ENCODE measurements at regions not wholly inside any gene's neighbourhood (a gene's known extent, or its start where the extent isn't known, plus 50 kb on each side); places are given as distances from the start of the nearest gene placed in this dataset.

DNA sequence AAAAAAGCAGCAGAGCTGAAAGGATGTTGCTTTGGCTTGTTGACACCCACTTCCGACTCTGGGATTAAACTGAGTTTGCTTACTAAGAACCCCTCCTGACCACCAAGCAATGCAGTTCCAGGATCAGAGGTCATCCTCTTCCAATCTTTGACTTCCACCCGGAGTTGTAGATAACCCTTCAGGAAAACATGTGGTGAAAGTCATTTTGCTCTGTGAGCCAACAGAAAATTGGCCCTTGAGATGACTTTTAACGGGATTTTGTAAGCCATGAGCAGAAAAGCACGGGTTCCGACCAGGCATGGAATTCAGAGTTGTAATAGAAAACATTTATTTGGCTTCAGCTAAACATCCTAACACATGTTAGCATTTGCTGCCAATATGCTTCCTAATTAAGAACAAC, 171.6 kb upstream of the NR2F2 start:
- TF ChIP-seq, protein P1, sequence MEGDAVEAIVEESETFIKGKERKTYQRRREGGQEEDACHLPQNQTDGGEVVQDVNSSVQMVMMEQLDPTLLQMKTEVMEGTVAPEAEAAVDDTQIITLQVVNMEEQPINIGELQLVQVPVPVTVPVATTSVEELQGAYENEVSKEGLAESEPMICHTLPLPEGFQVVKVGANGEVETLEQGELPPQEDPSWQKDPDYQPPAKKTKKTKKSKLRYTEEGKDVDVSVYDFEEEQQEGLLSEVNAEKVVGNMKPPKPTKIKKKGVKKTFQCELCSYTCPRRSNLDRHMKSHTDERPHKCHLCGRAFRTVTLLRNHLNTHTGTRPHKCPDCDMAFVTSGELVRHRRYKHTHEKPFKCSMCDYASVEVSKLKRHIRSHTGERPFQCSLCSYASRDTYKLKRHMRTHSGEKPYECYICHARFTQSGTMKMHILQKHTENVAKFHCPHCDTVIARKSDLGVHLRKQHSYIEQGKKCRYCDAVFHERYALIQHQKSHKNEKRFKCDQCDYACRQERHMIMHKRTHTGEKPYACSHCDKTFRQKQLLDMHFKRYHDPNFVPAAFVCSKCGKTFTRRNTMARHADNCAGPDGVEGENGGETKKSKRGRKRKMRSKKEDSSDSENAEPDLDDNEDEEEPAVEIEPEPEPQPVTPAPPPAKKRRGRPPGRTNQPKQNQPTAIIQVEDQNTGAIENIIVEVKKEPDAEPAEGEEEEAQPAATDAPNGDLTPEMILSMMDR (optimal IDR thresholded peaks at IDR 0.05 in 1 of 3, IDR thresholded peaks at IDR 0.05 in 1 of 3, conservative IDR thresholded peaks at IDR 0.05 in 1 of 3; ENCODE audit: extremely low read depth in 1 of 3, insufficient read depth in 2 of 3, low read length in 3 of 3) = no peak
- no peak for TF ChIP-seq EZH2 (IDR thresholded peaks at IDR 0.05; ENCODE audit: low read length)

Data from keratinocyte (primary cell).